GM19240 (cell line): ENCODE measurements at regions not wholly inside any gene's neighbourhood (a gene's known extent, or its start where the extent isn't known, plus 50 kb on each side); places are given as distances from the start of the nearest gene placed in this dataset.
"Not testable (repeated sequence)": the region's sequence is repeated elsewhere in the genome, so short reads cannot be mapped to it uniquely, and the experiment has no call there.

ENCODE experiments used
- DNase-seq: peaks from one replicate; pipeline ENCODE4 v3.0.0; 2011; ENCODE audit warnings: low spot score; ENCODE audit not compliant: insufficient read length

DNA sequence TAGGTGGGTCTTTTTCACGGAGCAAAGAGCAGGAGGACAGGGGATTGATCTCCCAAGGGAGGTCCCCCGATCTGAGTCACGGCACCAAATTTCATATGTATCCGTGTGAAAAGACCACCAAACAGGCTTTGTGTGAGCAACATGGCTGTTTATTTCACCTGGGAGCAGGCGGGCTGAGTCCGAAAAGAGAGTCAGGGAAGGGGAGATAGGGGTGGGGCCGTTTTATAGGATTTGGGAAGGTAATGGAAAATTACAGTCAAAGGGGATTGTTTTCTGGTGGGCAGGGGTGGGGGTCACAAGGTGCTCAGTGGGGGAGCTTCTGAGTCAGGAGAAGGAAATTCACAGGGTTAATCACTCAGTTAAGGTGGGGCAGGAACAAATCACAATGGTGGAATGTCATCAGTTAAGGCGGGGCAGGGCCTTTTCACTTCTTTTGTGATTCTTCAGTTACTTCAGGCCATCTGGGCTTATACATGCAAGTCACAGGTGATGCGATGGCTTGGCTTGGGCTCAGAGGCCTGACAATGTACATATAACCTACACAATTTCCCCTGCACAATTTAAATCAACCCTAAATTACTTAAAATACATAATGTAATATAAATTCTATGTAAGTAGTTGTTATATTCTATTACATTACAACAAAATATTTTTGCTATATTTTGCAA is 921.3 kb upstream of the ALCAM start:
- not testable (repeated sequence) for DNase-seq

DNA sequence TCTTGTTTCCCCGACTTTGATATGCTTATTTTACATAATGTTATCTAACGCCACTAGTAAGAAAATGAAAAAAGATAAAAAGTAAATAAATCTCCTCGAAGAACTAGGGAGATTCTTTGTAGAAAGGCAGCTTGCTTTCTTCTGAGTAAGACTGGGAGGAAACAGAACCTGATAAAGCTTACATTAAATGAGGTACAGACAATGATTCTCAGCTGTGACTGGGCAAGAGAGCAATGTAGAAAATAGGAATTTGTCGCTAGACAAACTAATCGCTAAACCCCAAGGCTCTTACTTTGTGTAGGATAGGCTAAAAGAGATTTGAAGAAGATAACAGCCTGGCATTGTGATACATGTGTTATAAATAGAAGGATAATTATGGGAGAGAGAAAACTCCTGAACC is 919.0 kb upstream of the ALCAM start:
- no peak for DNase-seq

DNA sequence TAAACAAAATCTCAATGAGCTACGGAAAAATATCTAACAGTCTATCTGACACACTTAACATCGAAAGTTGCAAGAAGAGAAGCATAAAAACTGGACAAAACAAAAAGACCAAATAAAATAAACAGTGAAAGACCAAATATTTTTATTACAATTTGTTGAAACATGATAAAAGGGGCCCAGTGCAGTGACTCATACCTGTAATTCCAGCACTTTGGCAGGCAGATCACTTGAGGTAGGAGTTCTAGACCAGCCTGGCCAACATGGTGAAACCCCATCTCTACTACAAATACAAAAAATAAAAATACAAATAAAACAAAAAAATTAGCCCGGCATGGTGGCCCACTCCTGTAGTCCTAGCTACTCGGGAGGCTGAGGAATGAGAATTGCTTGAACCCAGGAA is 914.0 kb upstream of the ALCAM start:
- no peak for DNase-seq

DNA sequence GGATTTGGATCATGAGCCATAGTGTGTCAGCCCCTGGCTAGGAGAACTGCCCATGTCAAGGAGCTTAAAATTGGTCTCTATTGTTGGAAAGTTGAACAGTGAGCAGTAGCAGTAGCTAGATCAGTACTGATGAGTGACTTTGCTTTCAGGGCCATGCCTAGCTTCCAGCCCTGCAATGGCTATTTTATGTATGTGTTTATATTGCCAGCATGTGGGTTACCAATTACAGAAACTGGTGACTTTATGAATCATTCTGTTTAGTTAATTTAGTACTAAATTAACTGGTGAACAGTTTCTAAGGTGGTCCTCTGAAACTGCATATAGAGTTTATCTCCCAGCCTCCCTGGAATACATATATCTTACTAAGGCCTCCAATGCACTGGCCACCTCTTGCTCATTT is 908.1 kb upstream of the ALCAM start:
- no peak for DNase-seq

- DNase-seq = no peak
Measured at GRCh38 chr3:104460477-104461406, 906.0 kb upstream of the ALCAM start.

- DNase-seq = no peak
Measured at GRCh38 chr3:104461431-104461830, 905.3 kb upstream of the ALCAM start.

GRCh38 chr3:104472221-104472620 is 894.5 kb upstream of the ALCAM start:
- no peak for DNase-seq

GRCh38 chr3:104474011-104474410 is 892.7 kb upstream of the ALCAM start:
- no peak for DNase-seq

- DNase-seq = no peak
Measured at GRCh38 chr3:104503022-104503421, 863.7 kb upstream of the ALCAM start.

DNA sequence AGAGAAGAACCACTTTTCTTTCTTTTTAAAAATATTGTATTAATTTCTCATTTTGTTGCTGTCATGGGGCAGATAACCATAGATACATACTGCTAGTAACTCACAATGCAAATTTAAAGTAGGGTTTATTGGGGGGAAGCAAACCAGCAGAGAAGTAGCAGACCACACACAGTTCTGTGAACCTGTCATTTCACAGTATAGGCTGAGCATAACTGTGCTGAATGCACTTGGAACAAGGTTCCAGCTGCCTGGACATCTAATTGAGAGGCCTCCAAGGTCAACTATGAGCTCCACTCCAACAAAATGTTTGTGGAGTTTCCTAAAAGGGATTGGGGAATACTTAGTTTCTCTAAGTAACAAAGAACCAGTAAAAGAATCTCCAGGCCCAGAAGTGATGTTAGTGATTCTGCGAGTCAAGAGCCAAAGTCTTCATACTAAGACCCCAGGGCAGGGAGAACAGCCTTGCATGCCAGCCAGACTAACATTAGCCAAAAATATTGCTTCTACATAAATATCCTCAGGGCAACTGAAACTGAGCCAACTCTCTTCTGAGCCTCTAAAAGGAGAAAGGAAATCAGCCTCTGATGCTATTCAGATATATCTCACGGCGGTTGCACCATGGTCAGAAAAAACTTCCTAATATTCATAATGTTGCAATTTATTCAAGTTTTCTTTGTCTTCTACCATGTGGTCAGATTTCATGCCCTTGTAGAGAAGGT is 856.4 kb upstream of the ALCAM start:
- DNase-seq = no peak

DNA sequence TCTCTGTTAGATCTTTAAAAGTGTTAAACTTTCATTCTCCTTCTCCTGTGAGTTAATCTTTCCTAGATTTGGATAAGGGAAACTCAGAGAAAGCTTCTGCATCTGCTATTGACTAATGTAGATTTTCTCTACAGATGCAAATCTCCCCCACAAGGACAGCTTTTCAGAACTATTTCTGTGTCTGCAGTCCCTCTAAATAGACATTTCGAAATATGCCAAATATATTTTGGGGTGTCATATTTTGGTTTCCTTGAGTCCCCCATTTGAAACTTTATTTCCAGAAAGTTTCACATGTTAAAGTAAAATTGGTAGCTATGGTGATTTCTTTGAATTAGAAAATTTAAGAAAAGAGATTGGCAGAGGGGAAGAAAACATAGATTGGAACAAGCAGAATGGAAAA is 852.3 kb upstream of the ALCAM start:
- no peak for DNase-seq

GRCh38 chr3:104514776-104515175 is 851.9 kb upstream of the ALCAM start:
- no peak for DNase-seq

GRCh38 chr3:104519068-104519467 is 847.6 kb upstream of the ALCAM start:
- no peak for DNase-seq

DNA sequence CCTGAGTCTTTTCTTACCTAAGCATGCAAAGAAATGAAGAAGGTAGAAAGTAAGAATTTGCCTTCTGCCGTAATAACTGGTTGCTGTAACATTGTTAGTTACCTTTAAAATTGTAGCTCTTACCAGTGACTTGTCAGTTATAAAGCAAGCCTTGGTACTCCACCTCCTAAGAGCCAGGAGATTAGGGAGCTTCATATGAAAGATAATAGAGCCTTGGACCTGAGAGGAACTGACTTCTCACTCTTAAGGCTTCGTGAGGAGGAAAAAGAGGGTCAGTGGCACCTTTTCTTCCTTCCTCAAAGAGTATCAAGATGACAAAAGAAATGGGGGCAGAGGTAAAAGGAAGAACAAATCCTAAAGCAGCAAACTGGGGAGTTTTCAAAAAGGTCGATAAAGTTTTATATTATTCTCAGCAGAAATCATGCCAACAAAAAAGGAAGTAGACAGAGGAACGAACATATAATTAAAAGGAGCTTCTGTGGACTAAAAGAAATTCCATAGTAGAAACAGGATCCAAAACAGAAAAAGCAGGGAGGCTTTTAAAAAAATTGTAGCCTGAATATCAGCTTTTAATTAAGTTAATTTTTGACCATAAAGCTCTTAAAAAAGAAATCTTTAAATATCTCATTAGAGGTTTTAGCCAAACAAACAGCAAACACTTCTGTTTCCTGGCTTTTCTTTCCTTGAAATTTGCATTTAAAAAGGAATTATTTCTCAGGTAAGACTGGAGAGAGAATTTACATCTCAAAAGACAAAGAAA is 847.1 kb upstream of the ALCAM start:
- DNase-seq = no peak

DNA sequence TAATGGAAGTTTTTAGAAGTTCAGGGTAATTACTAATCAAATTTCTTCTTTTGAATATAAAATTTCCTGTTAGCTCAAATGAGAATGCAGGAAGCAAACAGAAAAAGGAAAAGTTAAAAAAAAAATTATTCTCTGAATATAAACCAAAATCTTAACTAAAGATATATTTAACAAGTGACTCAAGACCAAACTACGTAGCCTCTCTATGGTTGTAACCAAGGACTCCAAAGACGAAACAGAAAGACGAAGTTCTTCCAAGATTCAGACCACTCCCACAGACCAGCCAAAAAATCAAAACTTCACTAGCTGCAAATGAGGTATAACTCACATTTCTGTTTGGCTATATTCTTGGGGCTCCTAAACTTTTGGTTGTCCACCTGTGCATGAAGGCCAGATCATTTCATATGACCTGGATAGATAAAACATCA is 846.5 kb upstream of the ALCAM start:
- DNase-seq = no peak

DNA sequence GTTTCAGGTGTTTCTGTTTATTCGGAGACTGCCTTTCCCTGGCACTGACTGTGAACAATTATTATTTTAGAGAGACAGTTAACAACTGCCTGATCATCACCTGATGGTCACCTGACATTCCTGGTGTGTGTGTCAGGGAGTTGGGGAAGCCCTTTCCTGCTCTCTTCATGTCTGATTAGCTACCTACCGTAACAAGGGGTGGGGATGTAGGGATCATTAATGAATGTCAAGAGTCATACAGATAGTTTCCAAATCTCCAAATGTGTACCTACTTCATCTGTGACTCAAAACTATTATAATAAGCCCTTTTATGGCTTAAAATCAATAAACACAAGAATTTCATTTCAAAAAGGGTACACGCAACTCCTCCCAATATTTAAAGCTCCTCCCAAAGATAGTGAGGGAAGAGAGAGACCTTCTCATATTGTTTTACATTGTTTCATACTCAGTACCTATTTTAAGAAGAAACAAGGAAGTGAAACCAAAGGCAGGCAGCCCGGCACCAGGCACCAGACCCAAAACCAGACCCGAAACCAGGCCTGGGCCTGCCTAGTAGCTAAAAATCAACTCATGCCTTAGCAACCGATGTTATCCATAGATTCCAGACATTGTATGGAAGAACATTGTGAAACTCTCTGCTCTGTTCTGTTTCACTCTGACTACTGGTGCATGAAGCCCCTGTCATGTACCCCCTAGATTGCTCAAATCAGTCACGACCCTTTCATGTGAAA is 844.9 kb upstream of the ALCAM start:
- no peak for DNase-seq

DNA sequence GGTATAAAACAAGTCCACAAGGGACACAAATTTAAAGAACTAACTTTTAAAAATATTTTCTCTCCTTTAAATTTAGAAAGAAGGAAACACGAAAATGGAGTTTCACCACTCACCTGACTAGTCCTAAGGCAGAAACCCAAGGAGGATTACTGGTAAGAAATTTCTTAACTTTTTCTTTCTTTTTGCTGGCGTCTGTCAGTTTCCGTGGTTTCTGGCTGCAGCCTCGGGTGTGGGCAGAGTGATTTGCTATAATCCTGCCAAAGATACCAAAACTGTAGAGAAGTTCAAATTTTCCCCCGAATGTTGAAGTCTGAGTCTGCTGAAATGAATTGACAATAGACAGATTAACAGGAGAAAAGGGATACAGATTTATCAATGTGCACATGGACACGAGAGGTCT is 843.6 kb upstream of the ALCAM start:
- no peak for DNase-seq

GRCh38 chr3:104526901-104527401 is 839.8 kb upstream of the ALCAM start:
- DNase-seq = no peak

GRCh38 chr3:104530934-104531333 is 835.8 kb upstream of the ALCAM start:
- no peak for DNase-seq

- DNase-seq = no peak
Measured at GRCh38 chr3:104536715-104537114, 830.0 kb upstream of the ALCAM start.
